ENCODE measurements at regions not wholly inside any gene's neighbourhood (a gene's known extent, or its start where the extent isn't known, plus 50 kb on each side); places are given as distances from the start of the nearest gene placed in this dataset.

DNA sequence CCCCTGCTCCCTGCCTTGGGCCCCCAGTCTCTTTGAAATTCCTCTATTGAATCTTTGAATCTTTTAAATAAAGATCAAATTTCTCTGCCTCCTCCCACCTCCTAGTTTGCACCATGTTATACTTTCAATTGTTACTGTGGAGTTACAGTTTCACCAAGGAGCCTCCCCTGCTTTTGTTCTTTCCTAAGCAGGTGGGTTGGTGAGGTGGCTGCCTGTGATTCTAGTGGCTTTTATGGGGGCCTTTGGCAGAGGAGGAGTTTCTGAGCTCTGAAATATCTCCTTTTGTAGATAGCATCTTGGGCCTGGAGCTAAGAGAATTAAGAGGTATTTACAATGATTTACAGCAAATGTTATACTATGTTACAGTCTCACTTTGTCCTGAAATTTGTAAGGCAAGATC, 133.8 kb upstream of the STX18 start (continued):
- TF ChIP-seq, protein P1, sequence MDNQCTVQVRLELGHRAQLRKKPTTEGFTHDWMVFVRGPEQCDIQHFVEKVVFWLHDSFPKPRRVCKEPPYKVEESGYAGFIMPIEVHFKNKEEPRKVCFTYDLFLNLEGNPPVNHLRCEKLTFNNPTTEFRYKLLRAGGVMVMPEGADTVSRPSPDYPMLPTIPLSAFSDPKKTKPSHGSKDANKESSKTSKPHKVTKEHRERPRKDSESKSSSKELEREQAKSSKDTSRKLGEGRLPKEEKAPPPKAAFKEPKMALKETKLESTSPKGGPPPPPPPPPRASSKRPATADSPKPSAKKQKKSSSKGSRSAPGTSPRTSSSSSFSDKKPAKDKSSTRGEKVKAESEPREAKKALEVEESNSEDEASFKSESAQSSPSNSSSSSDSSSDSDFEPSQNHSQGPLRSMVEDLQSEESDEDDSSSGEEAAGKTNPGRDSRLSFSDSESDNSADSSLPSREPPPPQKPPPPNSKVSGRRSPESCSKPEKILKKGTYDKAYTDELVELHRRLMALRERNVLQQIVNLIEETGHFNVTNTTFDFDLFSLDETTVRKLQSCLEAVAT (IDR thresholded peaks at IDR 0.05), result no peak
- TF ChIP-seq RAD51 (IDR thresholded peaks at IDR 0.05) (no peak), ESRRA (IDR thresholded peaks at IDR 0.05; ENCODE audit: low read length) (no peak)

DNA sequence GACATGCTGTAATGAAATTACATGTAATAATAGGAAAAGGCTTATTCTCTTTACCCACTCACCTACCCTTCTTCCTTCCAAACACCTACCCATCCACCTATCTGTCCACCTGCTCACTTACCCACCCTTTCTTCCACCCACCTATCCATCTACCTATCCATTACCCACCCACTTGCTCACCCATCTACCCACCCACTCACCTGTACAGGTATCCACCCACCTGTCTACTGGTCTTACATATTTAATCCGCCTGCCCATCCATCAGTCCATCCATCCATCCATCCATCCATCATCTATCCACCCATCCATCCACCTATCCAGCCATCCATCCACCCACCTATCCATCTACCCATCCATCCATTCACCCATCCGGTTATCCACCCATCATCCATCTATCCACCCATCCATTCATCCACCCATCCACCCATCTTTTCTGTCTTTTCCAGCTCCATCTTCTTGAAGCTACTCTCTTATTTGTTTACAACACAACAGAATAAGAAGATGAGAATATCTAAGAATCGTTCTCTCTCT, 133.3 kb upstream of the STX18 start:
- Histone ChIP-seq H3K36me3 (ENCODE audit: control insufficient read depth in 2 of 2, insufficient read depth in 2 of 2, low read length in 1 of 2) (no peaks in the 10 kb centered on the region), H3K4me2 (ENCODE audit: control insufficient read depth, insufficient read depth) (no peak overlapping the region), H3K9me3 (replicated peaks; ENCODE audit: control insufficient read depth, insufficient read depth, low read length) (no peaks in the 10 kb centered on the region), H2AFZ (ENCODE audit: control insufficient read depth, low read depth, low read length) (no peak overlapping the region), H3K27ac (ENCODE audit: control insufficient read depth, insufficient read depth) (no peak overlapping the region), H3K4me1 (ENCODE audit: control insufficient read depth, insufficient read depth, low read length) (no peaks in the 10 kb centered on the region), H3K9ac (ENCODE audit: control insufficient read depth, insufficient read depth, low read length) (no peak overlapping the region), H3K4me3 (no peak overlapping the region), H3K27me3 (replicated peaks in 1 of 2; ENCODE audit: control insufficient read depth in 2 of 2, insufficient read depth in 2 of 2, low read length in 1 of 2) (no peaks in the 10 kb centered on the region), H4K20me1 (ENCODE audit: control insufficient read depth, insufficient read depth) (no peaks in the 10 kb centered on the region), H3K79me2 (ENCODE audit: control insufficient read depth, insufficient read depth, low read length) (no peaks in the 10 kb centered on the region)
- TF ChIP-seq CBX3 (IDR thresholded peaks at IDR 0.05; ENCODE audit: borderline replicate concordance, low read depth) (no peak), SPI1 (IDR thresholded peaks at IDR 0.05; ENCODE audit: borderline replicate concordance, insufficient read depth, low read depth, low read length) (no peak), ZNF622 (IDR thresholded peaks at IDR 0.05) (no peak), SMAD5 (IDR thresholded peaks at IDR 0.05; ENCODE audit: low read depth) (no peak), EP300 (IDR thresholded peaks at IDR 0.05; ENCODE audit: borderline replicate concordance in 1 of 2, control insufficient read depth in 1 of 2, low read depth in 2 of 2, low read length in 2 of 2) (no peak), POLR2AphosphoS2 (IDR thresholded peaks at IDR 0.05; ENCODE audit: low read depth, low read length) (no peak), RELA (IDR thresholded peaks at IDR 0.05; ENCODE audit: borderline replicate concordance, partially characterized antibody) (no peak), RB1 (IDR thresholded peaks at IDR 0.05; ENCODE audit: borderline replicate concordance) (no peak), CREB1 (IDR thresholded peaks at IDR 0.05; ENCODE audit: low read depth) (no peak), SUZ12 (IDR thresholded peaks at IDR 0.05; ENCODE audit: unreplicated experiment) (no peak), HDAC6 (IDR thresholded peaks at IDR 0.05; ENCODE audit: unreplicated experiment) (no peak)
- TF ChIP-seq, protein P2, sequence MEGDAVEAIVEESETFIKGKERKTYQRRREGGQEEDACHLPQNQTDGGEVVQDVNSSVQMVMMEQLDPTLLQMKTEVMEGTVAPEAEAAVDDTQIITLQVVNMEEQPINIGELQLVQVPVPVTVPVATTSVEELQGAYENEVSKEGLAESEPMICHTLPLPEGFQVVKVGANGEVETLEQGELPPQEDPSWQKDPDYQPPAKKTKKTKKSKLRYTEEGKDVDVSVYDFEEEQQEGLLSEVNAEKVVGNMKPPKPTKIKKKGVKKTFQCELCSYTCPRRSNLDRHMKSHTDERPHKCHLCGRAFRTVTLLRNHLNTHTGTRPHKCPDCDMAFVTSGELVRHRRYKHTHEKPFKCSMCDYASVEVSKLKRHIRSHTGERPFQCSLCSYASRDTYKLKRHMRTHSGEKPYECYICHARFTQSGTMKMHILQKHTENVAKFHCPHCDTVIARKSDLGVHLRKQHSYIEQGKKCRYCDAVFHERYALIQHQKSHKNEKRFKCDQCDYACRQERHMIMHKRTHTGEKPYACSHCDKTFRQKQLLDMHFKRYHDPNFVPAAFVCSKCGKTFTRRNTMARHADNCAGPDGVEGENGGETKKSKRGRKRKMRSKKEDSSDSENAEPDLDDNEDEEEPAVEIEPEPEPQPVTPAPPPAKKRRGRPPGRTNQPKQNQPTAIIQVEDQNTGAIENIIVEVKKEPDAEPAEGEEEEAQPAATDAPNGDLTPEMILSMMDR (IDR thresholded peaks at IDR 0.05 in 2 of 3, conservative IDR thresholded peaks at IDR 0.05 in 1 of 3; ENCODE audit: control insufficient read depth in 2 of 3, extremely low read depth in 1 of 3, insufficient read depth in 1 of 3, low read depth in 3 of 3, low read length in 3 of 3), result no peak
- DNase-seq (ENCODE audit: low read depth, low spot score), result no peak
- ATAC-seq, result no peak
- WGBS (ENCODE audit: insufficient coverage, insufficient replicate concordance, low lambda C conversion rate, missing lambda C conversion rate), result 82% methylated on average over 3 of the region's 3 CpGs
- SMC1A ChIA-PET (ENCODE audit: uncharacterized antibody, unreplicated experiment), result interaction anchor here (1.2 kb wide), 1 partner anchor 187 kb away, joined by 3 read pairs; no protein-coding TSS in a partner anchor
- no TSS peak for BruUV-seq (replicated peaks)
- no peak for FAIRE-seq
- intact Hi-C loops (cut with micrococcal nuclease; ENCODE audit: unreplicated experiment) (no loop called here), in situ Hi-C loops (cut with MboI) (no loop called here)
- CTCF ChIA-PET, result interaction anchor here (1.4 kb wide), 1 partner anchor 187 kb away, joined by 4 read pairs; no protein-coding TSS in a partner anchor
- POLR2A ChIA-PET, result no interaction called here
- RAD21 ChIA-PET (ENCODE audit: unreplicated experiment), result no interaction called here

Measured in GM12878 (cell line).